ENCODE measurements at regions not wholly inside any gene's neighbourhood (a gene's known extent, or its start where the extent isn't known, plus 50 kb on each side); places are given as distances from the start of the nearest gene placed in this dataset.

- TF ChIP-seq CTCF (conservative IDR thresholded peaks at IDR 0.05), result no peak
- no peak for TF ChIP-seq EZH2 (IDR thresholded peaks at IDR 0.05; ENCODE audit: low read depth)
Measured at GRCh38 chr10:60443346-60443745, 53.7 kb upstream of the ANK3 start.

Data from PC-9 (cell line).